Glutamatergic neuron (in vitro differentiated cells): ENCODE measurements at regions not wholly inside any gene's neighbourhood (a gene's known extent, or its start where the extent isn't known, plus 50 kb on each side); places are given as distances from the start of the nearest gene placed in this dataset.

Source experiments
- DNase-seq: peaks from one replicate; pipeline ENCODE4 v3.0.0; 2022
- H3K27ac Mint-ChIP-seq: one replicate; pipeline ENCODE4 v1.8.0; 2020; ENCODE audit warnings: mild to moderate bottlenecking, mixed read lengths, inconsistent platforms; ENCODE audit not compliant: unreplicated experiment
- H3K27me3 Mint-ChIP-seq: one replicate; pipeline ENCODE4 v1.8.0; 2020; ENCODE audit warnings: mild to moderate bottlenecking, moderate library complexity, mixed read lengths, inconsistent platforms; ENCODE audit not compliant: unreplicated experiment
- H3K36me3 Mint-ChIP-seq: one replicate; pipeline ENCODE4 v1.8.0; 2020; ENCODE audit warnings: mild to moderate bottlenecking, mixed read lengths, inconsistent platforms; ENCODE audit not compliant: unreplicated experiment
- H3K4me1 Mint-ChIP-seq: one replicate; pipeline ENCODE4 v1.8.0; 2020; ENCODE audit warnings: mild to moderate bottlenecking, low read depth, mixed read lengths, inconsistent platforms; ENCODE audit not compliant: unreplicated experiment
- H3K4me3 Mint-ChIP-seq: one replicate; pipeline ENCODE4 v1.8.0; 2020; ENCODE audit warnings: mild to moderate bottlenecking, mixed read lengths, inconsistent platforms; ENCODE audit not compliant: unreplicated experiment
- H3K9me3 Mint-ChIP-seq: one replicate; pipeline ENCODE4 v1.8.0; 2020; ENCODE audit warnings: mild to moderate bottlenecking, moderate library complexity, mixed read lengths, inconsistent platforms; ENCODE audit not compliant: unreplicated experiment
- CTCF ChIP-seq: fragments of 200-600 bp; sonication (generic); IDR thresholded peaks from one replicate; pipeline ENCODE4 v1.5.0; 2021; ENCODE audit not compliant: partially characterized antibody, unreplicated experiment

GRCh38 chr4:10861036-10861435 is 176.5 kb upstream of the CLNK start:
- TF ChIP-seq CTCF: no peak
- Mint-ChIP-seq H3K27me3 (peaks cover 4% of the 10 kb centered on the region), H3K36me3 (peaks cover 14% of the 10 kb centered on the region), H3K4me3 (no peak overlapping the region), H3K27ac (no peak overlapping the region), H3K9me3 (peaks cover 9% of the 10 kb centered on the region), H3K4me1 (peaks cover 10% of the 10 kb centered on the region)
- no peak for DNase-seq

DNA sequence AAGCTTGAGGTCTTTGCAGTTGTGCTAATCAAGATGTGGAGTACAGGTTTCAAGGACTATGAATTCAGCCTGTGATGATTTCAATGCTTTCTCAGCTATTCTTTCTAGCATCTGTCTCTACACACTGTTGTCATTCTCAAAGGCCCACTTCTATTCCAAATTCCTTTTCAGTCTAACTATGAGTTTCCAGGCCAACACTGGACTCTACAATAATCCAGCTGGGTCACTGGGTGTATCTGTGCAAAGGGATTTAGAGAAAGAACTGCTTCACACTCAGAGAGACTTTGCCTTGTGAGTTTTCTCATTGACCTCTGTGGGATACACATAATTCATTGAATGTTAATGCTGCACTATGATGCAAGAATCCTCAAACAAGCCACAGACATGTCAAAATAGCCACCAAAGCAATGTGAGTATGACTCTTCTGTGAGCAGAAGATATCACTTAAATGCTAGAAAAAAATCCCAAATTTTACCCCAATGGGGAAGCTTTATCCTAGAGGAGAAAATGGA is 171.8 kb upstream of the CLNK start:
- no peak for DNase-seq
- no peak overlapping the region for H3K27ac Mint-ChIP-seq
- H3K9me3 Mint-ChIP-seq: peaks cover 2% of the 10 kb centered on the region
- peaks cover 1% of the 10 kb centered on the region for H3K27me3 Mint-ChIP-seq
- no peaks in the 10 kb centered on the region for H3K4me1 Mint-ChIP-seq
- no peak for TF ChIP-seq CTCF
- peaks cover 10% of the 10 kb centered on the region for H3K36me3 Mint-ChIP-seq
- H3K4me3 Mint-ChIP-seq: no peak overlapping the region

DNA sequence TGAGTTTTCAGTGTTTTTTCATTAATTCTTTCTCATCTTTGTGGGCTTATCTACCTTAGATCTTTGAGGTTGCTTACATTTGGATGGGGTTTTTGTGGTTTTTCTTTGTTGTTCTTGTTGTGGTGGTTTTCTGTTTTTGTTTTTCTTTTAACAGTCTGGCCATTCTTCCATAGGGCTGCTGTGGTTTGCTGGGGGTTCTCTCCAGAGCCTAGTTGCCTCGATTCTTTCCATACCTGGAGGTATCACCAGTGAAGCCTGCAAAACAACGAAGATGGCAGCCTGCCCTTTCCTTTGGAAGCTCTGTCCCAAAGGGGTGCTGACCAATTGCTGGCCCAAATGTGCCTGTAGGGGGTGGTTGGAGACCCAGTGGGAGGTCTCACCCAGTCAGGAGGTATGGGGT is 168.6 kb upstream of the CLNK start:
- Mint-ChIP-seq H3K9me3 (peaks cover 2% of the 10 kb centered on the region), H3K27ac (no peak overlapping the region), H3K4me3 (no peak overlapping the region), H3K27me3 (peaks cover 1% of the 10 kb centered on the region), H3K4me1 (peaks cover 3% of the 10 kb centered on the region), H3K36me3 (peaks cover 4% of the 10 kb centered on the region)
- no peak for DNase-seq
- no peak for TF ChIP-seq CTCF

DNA sequence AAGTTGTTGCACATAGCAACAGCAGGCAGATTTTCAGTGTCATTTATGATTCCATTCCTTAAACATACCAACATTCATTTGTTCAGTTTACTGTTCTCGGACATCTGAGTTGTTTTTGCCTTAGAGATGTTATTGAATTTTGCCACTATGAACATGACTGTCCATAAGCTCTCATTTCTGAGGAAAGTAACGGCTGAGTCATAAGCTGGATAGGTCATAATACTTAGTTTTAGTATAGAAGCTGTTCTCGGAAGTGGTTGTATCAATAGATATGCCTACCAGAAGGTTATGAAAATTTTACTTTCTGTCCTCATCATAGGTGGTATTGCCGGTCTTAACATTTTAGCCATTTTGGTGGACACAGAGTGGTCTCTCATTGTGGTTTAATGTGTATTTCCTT is 157.1 kb upstream of the CLNK start:
- H3K36me3 Mint-ChIP-seq: peaks cover 8% of the 10 kb centered on the region
- no peak for TF ChIP-seq CTCF
- no peak overlapping the region for H3K4me3 Mint-ChIP-seq
- H3K4me1 Mint-ChIP-seq: peaks cover 3% of the 10 kb centered on the region
- no peak overlapping the region for H3K27ac Mint-ChIP-seq
- no peak for DNase-seq
- peaks cover 3% of the 10 kb centered on the region for H3K9me3 Mint-ChIP-seq
- H3K27me3 Mint-ChIP-seq: no peaks in the 10 kb centered on the region

DNA sequence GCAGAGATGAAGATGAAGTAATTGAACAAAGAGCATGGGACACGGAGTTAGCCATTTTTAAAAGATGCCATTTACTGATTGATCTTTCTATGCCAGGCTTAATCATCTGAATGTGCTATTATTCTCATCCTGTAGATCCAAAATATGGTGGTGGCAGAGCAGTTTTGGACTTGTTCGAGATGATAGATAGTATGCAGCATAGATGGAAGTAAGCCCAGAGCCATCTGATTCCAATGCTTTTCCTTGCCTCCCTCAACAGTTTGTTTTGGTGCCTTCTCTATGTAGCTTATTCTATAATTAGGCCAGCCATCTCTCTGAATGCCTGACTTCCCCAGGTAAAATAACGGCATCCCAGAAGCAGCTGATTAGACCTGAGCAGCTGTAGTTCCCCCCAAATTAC is 152.6 kb upstream of the CLNK start:
- Mint-ChIP-seq H3K36me3 (no peaks in the 10 kb centered on the region), H3K9me3 (peaks cover 10% of the 10 kb centered on the region), H3K4me1 (peaks cover 33% of the 10 kb centered on the region), H3K27ac (no peak overlapping the region), H3K27me3 (peaks cover 5% of the 10 kb centered on the region), H3K4me3 (no peak overlapping the region)
- no peak for TF ChIP-seq CTCF
- no peak for DNase-seq
